K562 (cell line): ENCODE measurements at regions not wholly inside any gene's neighbourhood (a gene's known extent, or its start where the extent isn't known, plus 50 kb on each side); places are given as distances from the start of the nearest gene placed in this dataset.

ENCODE experiments used
- ARID2 ChIP-seq: fragments of 450-650 bp; IDR thresholded peaks from 2 replicates; pipeline ENCODE4 v1.6.1; 2017; ENCODE audit warnings: antibody characterized with exemption, mild to moderate bottlenecking
- ATF3 ChIP-seq, 2 experiments: fragments of 450-650 bp in 1 of 2; sonication (generic) in 1 of 2; formaldehyde crosslinking in 1 of 2; IDR thresholded peaks in 1 of 2; conservative IDR thresholded peaks in 1 of 2; 2 replicates each; pipeline versions ENCODE4 v1.6.1 to v1.8.1; 2016 to 2023; ENCODE audit warnings: mild to moderate bottlenecking in 2 of 2, moderate library complexity in 2 of 2, inconsistent platforms in 1 of 2, missing genetic modification reagents in 1 of 2
- CREB1 ChIP-seq, 2 experiments: sonication (generic) in 1 of 2; formaldehyde crosslinking in 1 of 2; IDR thresholded peaks; 2 replicates each; pipeline versions ENCODE4 v1.6.1 to v1.8.0; 2012 to 2022; ENCODE audit warnings: inconsistent platforms in 1 of 2, mild to moderate bottlenecking in 1 of 2, missing genetic modification reagents in 1 of 2, moderate library complexity in 1 of 2
- CTCF ChIP-seq, 3 experiments: IDR thresholded peaks in 2 of 3; conservative IDR thresholded peaks in 1 of 3; 2 replicates each; pipeline ENCODE4 v1.5.1; 2011 to 2012; ENCODE audit warnings: low read length in 3 of 3, mild to moderate bottlenecking in 3 of 3, control low read depth in 2 of 3, improper control_type of control experiment in 1 of 3, inconsistent platforms in 1 of 3, low read depth in 1 of 3, mixed read lengths in 1 of 3, moderate library complexity in 1 of 3; ENCODE audit not compliant: insufficient read depth in 2 of 3
- DACH1 ChIP-seq: fragments of 450-650 bp; IDR thresholded peaks from 2 replicates; pipeline ENCODE4 v1.6.1; 2018; ENCODE audit not compliant: partially characterized antibody
- ESRRA ChIP-seq: fragments of 450-650 bp; IDR thresholded peaks from 2 replicates; pipeline ENCODE4 v1.6.1; 2014; ENCODE audit warnings: low read depth, mild to moderate bottlenecking, moderate library complexity, borderline replicate concordance
- ETV5 ChIP-seq: sonication (generic); formaldehyde crosslinking; IDR thresholded peaks from 2 replicates; pipeline ENCODE4 v1.4.0; 2020; ENCODE audit warnings: low read depth, mild to moderate bottlenecking, missing genetic modification reagents
- EZH2 ChIP-seq: IDR thresholded peaks from 2 replicates; pipeline ENCODE4 v1.6.1; 2012; ENCODE audit warnings: low read depth, mild to moderate bottlenecking, inconsistent platforms, low read length, borderline replicate concordance
- NFIC ChIP-seq: fragments of 450-650 bp; IDR thresholded peaks from 2 replicates; pipeline ENCODE4 v1.6.1; 2017; ENCODE audit warnings: mild to moderate bottlenecking, inconsistent platforms
- POLR2A ChIP-seq: fragments of 450-650 bp; conservative IDR thresholded peaks from 2 replicates; pipeline ENCODE4 v1.6.1; 2016
- TAF1 ChIP-seq: IDR thresholded peaks from 2 replicates; pipeline ENCODE4 v1.6.1; 2011; ENCODE audit warnings: mild to moderate bottlenecking, low read length, moderate library complexity; ENCODE audit not compliant: insufficient read depth, control insufficient read depth, severe bottlenecking; ENCODE audit errors: extremely low read depth
- ZNF133 ChIP-seq: fragments of 250-450 bp; sonication (Bioruptor Pico); IDR thresholded peaks from 2 replicates; pipeline ENCODE4 v1.4.0; 2020; ENCODE audit warnings: mild to moderate bottlenecking

- TF ChIP-seq ETV5 (CRISPR knock-in tag) (no peak), EZH2 (no peak), ZNF133 (no peak), POLR2A (no peak), ATF3 (IDR thresholded peaks at IDR 0.05) (no peak), ATF3 (CRISPR knock-in tag; conservative IDR thresholded peaks at IDR 0.05) (no peak), ARID2 (no peak), CTCF (IDR thresholded peaks at IDR 0.05 in 2 of 3, conservative IDR thresholded peaks at IDR 0.05 in 1 of 3; ENCODE audit: insufficient read depth in 2 of 3, low read depth in 1 of 3, low read length in 3 of 3) (no peak), NFIC (no peak), ESRRA (no peak), CREB1 (IDR thresholded peaks at IDR 0.05) (no peak), CREB1 (CRISPR knock-in tag; IDR thresholded peaks at IDR 0.05) (no peak), DACH1 (no peak), TAF1 (no peak)
These were observed 235.4 kb downstream of the PCDH20 start for GRCh38 chr13:61180234-61180633.
